ENCODE measurements at regions not wholly inside any gene's neighbourhood (a gene's known extent, or its start where the extent isn't known, plus 50 kb on each side); places are given as distances from the start of the nearest gene placed in this dataset.

DNA sequence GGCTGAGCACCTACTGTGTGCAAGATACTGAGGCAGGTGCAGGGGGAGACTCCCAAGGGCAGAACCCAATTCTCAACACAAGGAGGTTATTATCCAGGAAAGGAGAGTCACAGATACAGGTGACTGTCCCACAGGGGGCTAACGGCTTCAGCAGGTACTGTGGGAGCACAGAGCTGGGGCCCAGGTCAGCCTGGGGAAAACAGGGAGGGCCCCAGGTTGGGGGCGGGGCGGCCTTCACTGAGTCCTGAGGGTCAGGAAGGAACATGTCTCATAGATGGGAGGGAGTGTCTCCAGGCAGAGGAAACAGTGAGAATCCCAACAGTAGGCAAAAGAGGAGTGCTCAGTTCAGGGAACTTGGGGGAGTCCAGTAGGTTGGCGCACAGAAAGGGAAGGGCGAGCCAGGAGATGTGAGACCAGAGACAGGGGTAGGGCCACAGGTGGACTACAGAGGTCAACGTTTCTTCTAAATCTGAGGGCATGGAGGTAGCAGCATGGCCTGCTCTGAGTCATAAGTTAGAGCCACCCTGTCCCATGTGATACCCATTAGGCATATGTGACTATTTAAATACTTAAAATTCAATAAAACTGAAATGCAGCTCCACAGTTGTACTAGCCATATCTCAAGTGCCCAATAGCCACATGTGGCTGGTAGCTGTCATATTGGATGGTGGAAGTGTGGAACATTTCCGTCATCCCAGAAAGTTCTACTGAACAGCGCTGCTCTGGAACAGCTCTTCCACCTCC is 157.2 kb downstream of the TTC32 start:
- TF ChIP-seq, protein P1, sequence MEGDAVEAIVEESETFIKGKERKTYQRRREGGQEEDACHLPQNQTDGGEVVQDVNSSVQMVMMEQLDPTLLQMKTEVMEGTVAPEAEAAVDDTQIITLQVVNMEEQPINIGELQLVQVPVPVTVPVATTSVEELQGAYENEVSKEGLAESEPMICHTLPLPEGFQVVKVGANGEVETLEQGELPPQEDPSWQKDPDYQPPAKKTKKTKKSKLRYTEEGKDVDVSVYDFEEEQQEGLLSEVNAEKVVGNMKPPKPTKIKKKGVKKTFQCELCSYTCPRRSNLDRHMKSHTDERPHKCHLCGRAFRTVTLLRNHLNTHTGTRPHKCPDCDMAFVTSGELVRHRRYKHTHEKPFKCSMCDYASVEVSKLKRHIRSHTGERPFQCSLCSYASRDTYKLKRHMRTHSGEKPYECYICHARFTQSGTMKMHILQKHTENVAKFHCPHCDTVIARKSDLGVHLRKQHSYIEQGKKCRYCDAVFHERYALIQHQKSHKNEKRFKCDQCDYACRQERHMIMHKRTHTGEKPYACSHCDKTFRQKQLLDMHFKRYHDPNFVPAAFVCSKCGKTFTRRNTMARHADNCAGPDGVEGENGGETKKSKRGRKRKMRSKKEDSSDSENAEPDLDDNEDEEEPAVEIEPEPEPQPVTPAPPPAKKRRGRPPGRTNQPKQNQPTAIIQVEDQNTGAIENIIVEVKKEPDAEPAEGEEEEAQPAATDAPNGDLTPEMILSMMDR (IDR thresholded peaks at IDR 0.05), result no peak
- TF ChIP-seq POLR2A (IDR thresholded peaks at IDR 0.05), result no peak

Data from esophagus squamous epithelium (tissue), 4 donors.